ELR (cell line): ENCODE measurements at regions not wholly inside any gene's neighbourhood (a gene's known extent, or its start where the extent isn't known, plus 50 kb on each side); places are given as distances from the start of the nearest gene placed in this dataset.
A peak's percentile ranks its signal among the peaks of the same experiment; 100 is the strongest.
"Not testable (repeated sequence)": the region's sequence is repeated elsewhere in the genome, so short reads cannot be mapped to it uniquely, and the experiment has no call there.

Experiments
- DNase-seq: peaks from one replicate; pipeline ENCODE4 v3.0.0-alpha.2; 2015; ENCODE audit warnings: low read depth

DNA sequence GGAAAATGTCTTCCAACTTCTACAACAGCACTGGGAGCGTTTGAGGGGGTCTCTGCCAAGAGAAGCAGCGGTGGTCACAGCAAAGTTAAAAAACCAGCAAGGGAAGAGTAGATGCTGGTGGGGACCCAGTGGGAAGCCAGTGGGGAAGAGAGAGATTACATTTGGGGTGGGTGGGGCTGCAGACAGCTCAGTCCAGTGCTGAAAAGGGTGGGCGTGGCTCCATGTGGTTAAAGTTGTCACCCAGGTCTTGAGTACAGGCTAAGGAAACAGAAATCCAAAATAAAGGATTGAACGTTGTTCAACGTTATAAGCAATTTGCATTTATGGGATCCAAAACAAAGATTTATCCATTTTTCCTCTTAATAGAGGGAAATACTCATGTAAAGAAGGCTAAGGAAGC lies 106.3 kb upstream of the LY86 start:
- DNase-seq = no peak

- no peak for DNase-seq
Measured at GRCh38 chr6:6483168-6483567, 105.4 kb upstream of the LY86 start.

DNA sequence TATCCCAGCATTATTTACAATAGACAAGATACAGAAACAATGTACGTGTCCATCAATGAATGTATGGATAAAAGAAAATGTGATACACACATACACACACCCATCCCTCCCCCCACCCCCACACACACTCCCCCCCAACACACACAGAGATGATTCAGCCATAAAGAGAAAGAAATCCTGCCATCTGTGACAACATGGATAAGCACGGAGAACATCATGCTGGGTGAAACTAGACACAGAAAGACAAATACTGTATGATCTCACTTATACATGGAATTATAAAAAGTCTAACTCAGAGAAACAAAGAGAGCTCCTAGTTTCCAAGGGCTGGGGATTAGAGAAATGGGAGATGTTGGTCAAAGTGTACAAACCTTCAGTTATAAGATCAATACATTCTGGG lies 104.8 kb upstream of the LY86 start:
- DNase-seq = no peak

GRCh38 chr6:6484681-6485080 lies 103.8 kb upstream of the LY86 start:
- DNase-seq = no peak

- DNase-seq = no peak
Measured at GRCh38 chr6:6486595-6486994, 101.9 kb upstream of the LY86 start.

DNA sequence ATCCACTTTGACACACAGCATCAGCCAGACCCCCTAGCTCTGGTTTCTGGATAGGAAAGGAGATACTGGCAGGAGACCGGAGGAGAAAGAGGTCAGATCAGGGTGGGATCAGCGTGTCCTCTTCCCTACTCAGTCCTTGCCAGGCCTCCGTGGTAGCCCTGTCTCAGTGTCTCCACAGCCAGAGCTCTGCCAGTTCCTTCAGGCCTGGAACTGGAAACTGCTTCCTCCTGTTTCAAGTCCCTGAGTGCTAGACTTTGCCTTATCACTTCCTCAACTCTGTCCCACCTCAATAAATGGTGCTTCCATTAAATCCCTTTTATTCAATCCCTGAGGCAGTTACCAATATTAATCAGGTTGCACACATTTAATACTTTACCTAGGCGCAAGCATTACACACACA lies 96.8 kb upstream of the LY86 start:
- no peak for DNase-seq

DNA sequence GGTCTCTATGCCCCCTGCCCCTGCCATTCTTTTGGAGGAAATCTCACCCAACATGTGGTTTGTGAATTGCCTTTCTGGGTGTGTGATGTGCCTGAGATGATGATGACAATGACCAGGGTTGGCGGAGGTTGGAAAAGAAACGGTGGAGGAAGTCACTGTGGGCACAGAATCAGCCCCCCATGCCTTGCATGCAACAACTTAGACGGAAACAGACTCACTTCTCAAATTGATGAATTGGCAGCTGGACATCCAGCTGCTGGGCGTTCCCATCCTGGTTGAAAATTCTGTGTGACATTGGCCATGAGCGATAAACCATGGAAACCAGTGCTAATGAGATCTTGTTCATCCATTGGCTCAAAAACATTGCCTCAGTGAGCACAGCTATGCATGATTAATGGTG lies 95.8 kb upstream of the LY86 start:
- DNase-seq = no peak

- not testable (repeated sequence) for DNase-seq
Measured at GRCh38 chr6:6494139-6494538, 94.4 kb upstream of the LY86 start.

DNA sequence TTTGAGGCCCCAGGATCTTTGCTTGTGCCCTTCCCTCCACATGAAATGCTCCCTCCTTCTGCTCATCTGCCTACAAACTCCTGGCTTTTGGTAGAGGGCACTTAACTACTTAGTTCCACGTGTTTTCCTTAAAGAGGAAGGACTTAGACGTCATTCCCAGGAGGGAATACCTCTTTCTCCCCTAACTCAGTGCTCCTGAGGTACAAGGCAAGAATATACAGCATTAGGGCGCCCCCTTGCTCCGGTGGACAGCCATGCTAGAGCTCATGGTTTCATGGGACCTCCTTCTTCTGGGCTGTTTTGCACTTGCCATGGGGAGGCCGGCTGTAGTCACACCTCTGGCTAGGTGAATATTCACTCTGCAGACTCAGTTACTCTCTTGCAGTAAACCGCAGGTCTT lies 93.8 kb upstream of the LY86 start:
- peak; percentile 1 for DNase-seq

- DNase-seq = no peak
Measured at GRCh38 chr6:6495851-6496250, 92.7 kb upstream of the LY86 start.

GRCh38 chr6:6497541-6497940 lies 91.0 kb upstream of the LY86 start:
- no peak for DNase-seq

GRCh38 chr6:6497976-6498375 lies 90.5 kb upstream of the LY86 start:
- DNase-seq = no peak

DNA sequence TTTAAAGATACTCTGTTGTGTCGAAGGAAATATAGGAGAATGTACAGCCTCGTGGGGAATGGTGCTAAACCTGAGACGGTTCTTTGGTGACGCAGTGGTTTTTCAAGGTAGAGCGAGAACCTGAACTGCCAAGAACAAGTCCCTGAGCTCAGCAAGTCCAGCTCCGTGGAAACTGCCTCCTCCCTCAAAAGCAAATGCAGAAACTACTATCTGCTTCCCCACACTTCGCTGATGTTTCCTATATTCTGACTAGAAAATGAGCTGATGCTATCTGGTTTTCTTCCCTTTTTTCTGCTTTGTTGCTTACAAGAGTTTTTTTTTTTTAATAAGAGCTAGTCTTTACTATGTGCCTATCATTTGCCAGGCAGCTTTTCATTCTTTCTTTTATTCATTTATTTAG lies 85.3 kb upstream of the LY86 start:
- no peak for DNase-seq

DNA sequence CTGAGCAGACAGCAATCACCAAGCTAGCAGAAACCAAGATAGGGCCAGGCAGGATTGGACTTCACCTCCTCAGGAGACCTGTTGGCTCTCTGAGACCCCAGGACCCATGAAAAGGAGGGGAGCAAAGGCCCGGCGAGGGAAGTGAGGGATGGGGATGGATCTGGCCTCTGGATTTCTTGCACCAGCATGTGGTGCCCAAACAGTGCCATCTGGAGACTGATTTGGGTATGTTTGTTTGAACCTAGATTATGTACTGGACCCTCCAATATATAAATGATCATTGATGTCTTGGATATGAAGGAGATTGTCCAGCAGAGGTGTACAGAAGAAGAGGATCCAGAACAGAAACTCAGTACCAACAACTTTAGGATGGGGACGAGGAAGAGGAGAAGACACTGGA lies 83.4 kb upstream of the LY86 start:
- no peak for DNase-seq

DNA sequence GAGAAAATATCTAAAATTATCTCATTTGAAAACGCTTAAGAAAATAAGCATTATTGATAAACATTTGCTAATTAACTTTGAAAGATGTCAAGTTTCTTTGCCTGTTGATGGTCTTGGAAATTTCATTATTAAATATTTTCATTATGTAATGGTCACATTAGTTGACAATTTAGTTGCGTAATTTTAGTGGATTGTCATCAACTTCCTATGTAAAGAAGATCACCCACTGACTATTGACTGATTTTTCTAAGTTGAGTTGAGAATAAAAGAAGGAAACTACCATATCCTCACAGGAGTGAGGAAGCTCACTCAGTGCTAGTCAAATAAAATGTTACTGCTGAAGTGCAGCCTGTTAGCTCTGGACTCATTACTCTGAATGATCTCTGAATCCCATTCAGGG lies 79.9 kb upstream of the LY86 start:
- DNase-seq = no peak

- DNase-seq = no peak
Measured at GRCh38 chr6:6509284-6509683, 79.2 kb upstream of the LY86 start.

DNA sequence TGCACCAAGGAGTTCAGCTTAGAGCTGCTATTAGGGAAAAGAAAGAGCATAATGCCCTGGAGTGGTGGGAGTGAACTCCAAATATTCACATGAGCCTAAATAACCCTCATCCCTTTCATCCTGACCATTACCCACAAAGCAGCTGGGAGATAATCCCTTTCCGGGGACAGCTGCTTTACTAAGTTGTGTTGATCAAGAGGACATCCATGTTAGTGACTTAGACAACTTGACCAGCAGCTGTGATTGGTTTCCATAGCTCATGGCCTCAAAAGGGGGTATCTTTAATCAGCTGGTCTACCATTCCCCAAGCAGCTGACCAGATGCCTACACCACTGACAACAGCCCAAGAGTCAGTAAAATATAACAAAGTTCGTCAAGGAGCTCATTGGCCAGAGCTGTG lies 75.8 kb upstream of the LY86 start:
- no peak for DNase-seq

DNA sequence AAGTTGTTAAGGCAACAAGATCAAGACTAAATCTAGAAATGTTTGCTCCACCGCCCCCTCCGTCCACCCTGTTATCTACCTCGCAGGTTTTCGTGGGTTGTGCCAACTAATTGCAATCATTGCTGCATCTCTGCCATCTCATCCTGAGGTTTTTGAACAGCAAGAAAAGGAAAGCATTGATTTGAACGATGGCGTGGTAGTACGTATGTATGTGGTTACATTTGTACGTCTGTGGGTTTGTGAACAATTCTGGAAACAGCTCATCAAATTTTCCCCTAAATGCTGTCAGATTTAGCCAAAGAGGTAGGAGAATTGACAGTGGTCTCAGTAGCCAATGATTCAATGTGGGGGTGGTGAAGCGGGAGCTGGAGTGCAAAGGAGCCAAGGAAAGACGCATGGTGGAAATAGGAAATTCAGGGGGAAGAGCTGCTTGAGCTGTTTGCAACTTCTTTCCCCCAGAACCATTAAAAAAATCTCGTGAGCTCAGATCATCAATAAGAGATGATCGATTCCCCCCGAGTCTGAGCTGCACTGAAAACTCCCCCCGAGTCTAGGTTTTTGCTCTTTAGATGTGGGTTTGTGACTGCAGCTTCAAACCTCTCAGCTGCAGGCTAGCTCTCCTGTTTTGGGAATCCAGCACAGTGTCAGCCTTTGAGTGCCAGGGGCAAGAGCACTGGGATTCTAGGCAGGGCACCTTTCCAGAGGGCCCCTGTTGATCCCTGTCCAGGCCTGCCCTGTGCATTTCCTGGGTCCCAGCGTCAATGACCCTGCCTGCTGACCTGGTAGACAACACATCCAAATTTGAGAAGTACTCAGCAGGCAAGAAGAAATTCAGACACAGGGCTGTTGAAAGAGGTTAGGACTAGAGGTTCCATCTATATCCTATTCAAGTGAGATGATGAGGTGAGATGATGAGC lies 72.6 kb upstream of the LY86 start:
- no peak for DNase-seq

GRCh38 chr6:6516666-6517458 lies 71.7 kb upstream of the LY86 start:
- DNase-seq = no peak

DNA sequence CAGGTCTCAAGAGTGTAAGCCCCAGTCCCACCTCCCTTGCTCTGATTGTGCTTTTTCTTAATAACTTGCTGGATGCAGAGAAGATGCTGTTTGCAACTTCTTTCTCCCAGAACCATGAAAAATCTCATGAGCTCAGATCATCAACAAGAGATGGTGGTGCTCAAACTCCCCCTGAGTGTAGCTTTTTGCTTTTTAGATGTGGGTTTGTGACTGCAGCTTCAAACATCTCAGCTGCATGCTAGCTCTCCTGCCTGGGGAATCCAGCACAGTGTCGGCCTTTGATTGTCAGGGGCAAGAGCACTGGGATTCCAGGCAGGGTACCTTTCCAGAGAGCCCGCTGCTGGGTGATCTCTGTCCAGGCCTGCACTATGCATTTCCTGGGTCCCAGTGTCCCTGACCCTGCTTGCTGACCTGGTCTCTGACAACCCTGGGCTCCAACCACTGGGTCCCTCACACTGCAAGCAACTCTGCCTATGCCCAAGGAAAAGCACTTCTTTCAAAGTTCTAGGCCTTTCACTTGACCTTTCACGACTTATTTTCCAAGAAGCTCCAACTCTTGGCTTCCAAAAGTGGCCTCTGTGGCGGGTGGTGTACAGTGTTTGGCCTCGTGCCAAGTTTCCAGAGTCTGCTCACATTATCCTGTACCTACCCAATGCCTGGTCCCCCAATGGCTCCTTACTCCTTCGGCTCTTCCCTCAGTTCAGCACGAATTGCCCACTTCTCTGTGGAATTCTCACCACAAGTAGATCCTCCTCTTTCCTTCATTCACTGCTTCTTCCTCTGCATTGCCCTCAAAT lies 69.7 kb upstream of the LY86 start:
- no peak for DNase-seq

DNA sequence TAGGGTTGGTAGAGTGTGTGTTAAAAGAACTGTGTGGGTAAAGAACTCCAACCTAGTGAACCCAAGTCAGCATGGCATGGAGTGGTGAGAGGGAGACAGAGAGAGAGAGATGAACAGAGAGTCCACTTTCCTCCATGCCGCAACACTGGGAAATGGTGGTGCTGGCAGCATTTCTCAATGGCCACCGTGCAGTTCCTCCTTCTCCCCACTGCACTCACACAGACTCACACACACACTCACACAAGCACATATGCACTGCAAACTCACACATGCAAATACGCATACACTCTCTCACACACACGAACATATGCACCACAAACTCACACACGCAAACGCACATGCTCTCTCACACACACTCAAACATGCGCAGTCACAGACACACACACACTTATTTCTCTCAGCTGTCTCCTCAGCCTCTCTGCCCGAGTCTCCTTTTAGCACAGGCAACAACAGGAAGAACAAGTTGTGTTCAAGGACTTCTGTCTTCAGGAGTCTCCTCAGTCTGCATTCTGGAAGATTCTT lies 66.5 kb upstream of the LY86 start:
- no peak for DNase-seq

- DNase-seq = no peak
Measured at GRCh38 chr6:6522709-6523108, 65.8 kb upstream of the LY86 start.
